DND-41 (cell line): ENCODE measurements at regions not wholly inside any gene's neighbourhood (a gene's known extent, or its start where the extent isn't known, plus 50 kb on each side); places are given as distances from the start of the nearest gene placed in this dataset.

Experiments
- ATAC-seq: fragments of 200-7000 bp; cut with Tn5 transposase; 3 replicates; pipeline ENCODE4 v1.9.1; 2021; ENCODE audit warnings: low read depth; ENCODE audit not compliant: insufficient read depth
- DNase-seq: peaks from one replicate; pipeline ENCODE4 v3.0.0-alpha.2; 2020
- H2AFZ ChIP-seq: 2 replicates; pipeline ENCODE4 v1.6.0; 2012; ENCODE audit warnings: low read depth, low read length
- H3K27ac ChIP-seq: 2 replicates; pipeline ENCODE4 v1.5.1; 2012; ENCODE audit warnings: low read length, inconsistent platforms
- H3K27me3 ChIP-seq: fragments of 200-600 bp; sonication (generic); 2 replicates; pipeline ENCODE4 v1.6.0; 2012; ENCODE audit warnings: low read length, mild to moderate bottlenecking, inconsistent platforms; ENCODE audit not compliant: insufficient read depth, poor library complexity
- H3K36me3 ChIP-seq: 2 replicates; pipeline ENCODE4 v1.5.1; 2012; ENCODE audit warnings: low read length, inconsistent platforms; ENCODE audit not compliant: insufficient read depth
- H3K4me1 ChIP-seq: 2 replicates; pipeline ENCODE4 v1.5.1; 2012; ENCODE audit warnings: mild to moderate bottlenecking, low read length; ENCODE audit not compliant: insufficient read depth
- H3K4me2 ChIP-seq: 2 replicates; pipeline ENCODE4 v1.6.0; 2012; ENCODE audit warnings: mild to moderate bottlenecking, moderate library complexity, low read length, inconsistent platforms; ENCODE audit not compliant: insufficient read depth
- H3K4me3 ChIP-seq, 2 experiments: fragments of 200-600 bp in 1 of 2; shearing (Covaris generic) in 1 of 2; 2 replicates each; pipeline ENCODE4 v1.5.1; 2012 to 2016; ENCODE audit warnings: inconsistent platforms in 2 of 2, low read length in 2 of 2, mild to moderate bottlenecking in 2 of 2, low read depth in 1 of 2, moderate library complexity in 1 of 2
- H3K79me2 ChIP-seq: 2 replicates; pipeline ENCODE4 v1.6.0; 2012; ENCODE audit warnings: low read length, inconsistent platforms; ENCODE audit not compliant: insufficient read depth
- H3K9ac ChIP-seq: 2 replicates; pipeline ENCODE4 v1.6.0; 2012; ENCODE audit warnings: low read depth, mild to moderate bottlenecking, inconsistent platforms, low read length, moderate library complexity
- H3K9me3 ChIP-seq: 2 replicates; pipeline ENCODE4 v1.5.1; 2012; ENCODE audit warnings: low read length, moderate library complexity, mild to moderate bottlenecking, inconsistent platforms; ENCODE audit not compliant: insufficient read depth, severe bottlenecking
- H4K20me1 ChIP-seq: 2 replicates; pipeline ENCODE4 v1.6.0; 2012; ENCODE audit warnings: low read length; ENCODE audit not compliant: insufficient read depth
- CTCF ChIP-seq: IDR thresholded peaks from 2 replicates; pipeline ENCODE4 v1.5.1; 2012; ENCODE audit warnings: borderline replicate concordance, low read length, moderate library complexity, mild to moderate bottlenecking; ENCODE audit not compliant: poor library complexity, severe bottlenecking; ENCODE audit errors: extremely low read depth
- EZH2 ChIP-seq: IDR thresholded peaks from 3 replicates; pipeline ENCODE4 v1.6.1; 2012; ENCODE audit warnings: borderline replicate concordance, low read depth, mild to moderate bottlenecking, moderate library complexity, low read length, inconsistent platforms; ENCODE audit not compliant: severe bottlenecking

DNA sequence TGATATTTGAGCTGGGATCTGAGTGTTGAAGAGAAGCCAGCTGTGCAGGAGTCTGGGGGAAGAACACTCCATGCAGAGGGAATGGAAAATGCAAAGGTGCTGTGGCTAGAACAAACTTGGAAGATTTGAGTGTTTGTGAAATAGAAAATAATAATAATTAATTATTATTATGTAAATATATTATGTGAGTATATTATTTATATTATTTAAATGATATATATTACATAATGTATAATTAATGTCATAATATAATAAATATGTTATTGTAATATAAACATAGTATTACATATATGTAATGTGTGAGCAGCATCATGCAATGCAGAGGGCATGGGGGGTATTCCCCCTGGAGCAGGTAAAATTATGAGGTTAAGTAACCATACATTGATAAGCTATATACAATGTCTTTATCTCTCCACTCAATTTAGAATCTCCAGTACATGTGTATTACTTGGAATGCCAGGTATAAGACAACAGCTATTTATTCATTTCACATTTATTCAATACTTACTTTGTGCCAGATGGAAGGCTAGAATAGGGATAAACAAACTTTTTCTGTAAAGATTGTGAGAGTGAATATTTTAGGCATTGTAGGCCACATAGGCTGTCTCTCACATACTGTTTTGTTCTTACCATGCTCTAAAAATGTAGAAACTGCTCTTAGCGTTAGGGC is 218.6 kb downstream of the MTHFS start:
- no peak for ATAC-seq
- Histone ChIP-seq H3K4me1 (no peaks in the 10 kb centered on the region), H3K27ac (no peak overlapping the region), H4K20me1 (no peaks in the 10 kb centered on the region), H3K4me3 (no peak overlapping the region), H3K4me2 (no peak overlapping the region), H3K79me2 (no peaks in the 10 kb centered on the region), H3K27me3 (peaks cover 11% of the 10 kb centered on the region), H2AFZ (no peak overlapping the region), H3K9me3 (no peaks in the 10 kb centered on the region), H3K9ac (no peak overlapping the region), H3K36me3 (no peaks in the 10 kb centered on the region)
- TF ChIP-seq CTCF (no peak), EZH2 (no peak)
- DNase-seq = no peak

GRCh38 chr15:79680720-79681119 is 216.1 kb downstream of the MTHFS start:
- Histone ChIP-seq H4K20me1 (no peaks in the 10 kb centered on the region), H2AFZ (no peak overlapping the region), H3K4me3 (no peak overlapping the region), H3K9me3 (no peaks in the 10 kb centered on the region), H3K79me2 (no peaks in the 10 kb centered on the region), H3K4me1 (no peaks in the 10 kb centered on the region), H3K27me3 (peaks cover 6% of the 10 kb centered on the region), H3K36me3 (no peaks in the 10 kb centered on the region), H3K9ac (no peak overlapping the region), H3K4me2 (no peak overlapping the region), H3K27ac (no peak overlapping the region)
- TF ChIP-seq CTCF = no peak
- no peak for TF ChIP-seq EZH2
- ATAC-seq (no peak), DNase-seq (no peak)

- Histone ChIP-seq H3K4me3 (no peak overlapping the region), H3K4me1 (no peaks in the 10 kb centered on the region), H3K9me3 (no peaks in the 10 kb centered on the region), H3K27me3 (no peaks in the 10 kb centered on the region), H3K79me2 (no peaks in the 10 kb centered on the region), H3K9ac (no peak overlapping the region), H2AFZ (no peak overlapping the region), H4K20me1 (no peaks in the 10 kb centered on the region), H3K4me2 (no peak overlapping the region), H3K36me3 (no peaks in the 10 kb centered on the region), H3K27ac (no peak overlapping the region)
- no peak for ATAC-seq
- no peak for DNase-seq
- no peak for TF ChIP-seq EZH2
- no peak for TF ChIP-seq CTCF
Measured at GRCh38 chr15:79682285-79682684, 214.5 kb downstream of the MTHFS start.
